ENCODE measurements at regions not wholly inside any gene's neighbourhood (a gene's known extent, or its start where the extent isn't known, plus 50 kb on each side); places are given as distances from the start of the nearest gene placed in this dataset.
"Not testable (repeated sequence)": the region's sequence is repeated elsewhere in the genome, so short reads cannot be mapped to it uniquely, and the experiment has no call there.

- not testable (repeated sequence) for TF ChIP-seq CTCF, EP300, POLR2A, POLR2AphosphoS5 (IDR thresholded peaks at IDR 0.05)
These were observed 66.5 kb upstream of the CAPZB start for GRCh38 chr1:19551837-19552236.

Data from upper lobe of left lung (tissue), 4 donors.